ENCODE measurements at regions not wholly inside any gene's neighbourhood (a gene's known extent, or its start where the extent isn't known, plus 50 kb on each side); places are given as distances from the start of the nearest gene placed in this dataset.

DNA sequence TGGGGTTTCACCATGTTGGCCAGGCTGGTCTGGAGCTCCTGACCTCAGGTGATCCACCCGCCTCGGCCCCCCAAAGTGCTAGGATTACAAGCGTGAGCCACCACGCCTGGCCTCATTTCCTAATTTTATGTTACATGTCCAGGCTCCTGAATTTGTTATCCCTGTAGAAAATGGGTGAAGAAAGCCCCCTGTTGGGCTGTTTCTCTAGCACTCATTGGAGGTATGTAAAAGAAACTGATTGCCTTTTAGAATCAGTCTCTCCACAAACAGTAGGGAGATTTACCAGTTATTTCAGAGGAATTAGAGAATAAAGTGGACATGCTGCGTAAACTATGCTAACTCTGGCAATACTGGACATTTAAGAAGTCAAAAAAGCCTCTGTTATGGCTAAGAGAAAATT lies 364.1 kb upstream of the TBL1XR1 start:
- no peak for DNase-seq (ENCODE audit: low read depth)
- no peak overlapping the region for H3K4me3 ChIP-seq (ENCODE audit: control insufficient read depth, low read depth, low read length)
- no peak for TF ChIP-seq CTCF (conservative IDR thresholded peaks at IDR 0.05; ENCODE audit: control insufficient read depth, insufficient read depth, low read depth, low read length)

DNA sequence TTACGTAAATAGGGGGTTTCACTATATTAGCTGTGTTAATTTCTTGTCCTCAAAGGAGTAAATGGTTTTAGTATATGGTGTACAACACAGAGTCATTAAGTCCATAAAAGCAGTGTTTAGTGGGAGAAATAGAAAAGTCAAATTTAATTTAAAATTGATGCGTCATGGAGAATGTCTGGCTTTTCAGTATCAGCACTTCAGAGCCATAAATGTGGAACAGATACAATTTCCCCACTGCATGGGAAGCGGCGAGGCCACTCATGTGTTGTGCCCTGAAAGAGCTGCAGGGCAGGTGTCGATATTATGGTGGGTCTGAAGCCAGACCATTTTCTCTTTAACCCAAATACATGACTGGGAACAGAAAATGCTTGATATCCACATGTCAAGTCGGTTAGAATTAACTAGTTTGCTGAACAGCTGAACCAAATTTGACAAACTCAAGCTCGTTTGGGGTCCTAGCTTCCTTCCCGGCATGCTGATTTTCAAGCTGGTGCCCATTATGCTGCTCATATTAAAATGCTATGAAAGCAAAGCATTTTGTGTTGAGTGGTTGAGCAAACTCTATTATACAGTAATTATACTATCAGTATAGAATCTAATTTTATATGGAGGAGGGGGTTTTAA lies 364.6 kb upstream of the TBL1XR1 start:
- TF ChIP-seq CTCF (conservative IDR thresholded peaks at IDR 0.05; ENCODE audit: control insufficient read depth, insufficient read depth, low read depth, low read length), result no peak
- DNase-seq (ENCODE audit: low read depth), result no peak
- H3K4me3 ChIP-seq (ENCODE audit: control insufficient read depth, low read depth, low read length), result no peak overlapping the region

DNA sequence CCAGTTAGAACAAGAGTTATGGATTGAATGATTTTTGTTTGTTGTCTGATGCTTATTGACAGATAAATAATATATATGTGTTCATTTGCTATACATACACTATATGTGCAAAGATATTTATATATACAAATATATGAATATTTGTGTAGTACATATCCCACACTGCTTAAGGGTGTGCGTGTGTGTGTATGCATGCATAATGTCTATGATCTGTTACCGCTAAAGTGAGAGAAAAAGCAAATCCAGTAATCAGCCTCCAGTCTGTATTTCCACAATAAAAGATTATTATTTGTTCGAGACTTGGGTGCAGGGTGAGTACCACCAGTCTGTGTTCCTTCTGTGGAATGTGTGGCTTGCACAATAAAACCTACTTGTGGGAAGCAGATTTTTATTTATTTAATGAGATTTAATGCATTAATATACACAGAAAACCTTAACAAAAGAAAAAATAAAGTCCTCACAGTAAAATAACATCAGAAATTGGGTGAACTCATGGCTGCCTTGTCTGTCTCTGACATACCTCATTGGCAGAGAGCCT lies 366.0 kb upstream of the TBL1XR1 start:
- no peak for TF ChIP-seq CTCF (conservative IDR thresholded peaks at IDR 0.05; ENCODE audit: control insufficient read depth, insufficient read depth, low read depth, low read length)
- peak; percentile 23 for DNase-seq (ENCODE audit: low read depth)
- no peak overlapping the region for H3K4me3 ChIP-seq (ENCODE audit: control insufficient read depth, low read depth, low read length)

GRCh38 chr3:177563792-177564191 lies 366.5 kb upstream of the TBL1XR1 start:
- H3K4me3 ChIP-seq (ENCODE audit: control insufficient read depth, low read depth, low read length), result no peak overlapping the region
- TF ChIP-seq CTCF (conservative IDR thresholded peaks at IDR 0.05; ENCODE audit: control insufficient read depth, insufficient read depth, low read depth, low read length), result no peak
- no peak for DNase-seq (ENCODE audit: low read depth)

GRCh38 chr3:177565981-177566380 lies 368.7 kb upstream of the TBL1XR1 start:
- TF ChIP-seq CTCF (conservative IDR thresholded peaks at IDR 0.05; ENCODE audit: control insufficient read depth, insufficient read depth, low read depth, low read length), result no peak
- no peak overlapping the region for H3K4me3 ChIP-seq (ENCODE audit: control insufficient read depth, low read depth, low read length)
- DNase-seq (ENCODE audit: low read depth), result no peak

- no peak for TF ChIP-seq CTCF (conservative IDR thresholded peaks at IDR 0.05; ENCODE audit: control insufficient read depth, insufficient read depth, low read depth, low read length)
- no peak overlapping the region for H3K4me3 ChIP-seq (ENCODE audit: control insufficient read depth, low read depth, low read length)
- DNase-seq (ENCODE audit: low read depth), result peak; percentile 36
Observed at GRCh38 chr3:177567833-177568232, 370.6 kb upstream of the TBL1XR1 start.
